ENCODE measurements at regions not wholly inside any gene's neighbourhood (a gene's known extent, or its start where the extent isn't known, plus 50 kb on each side); places are given as distances from the start of the nearest gene placed in this dataset.

- no peak for DNase-seq (ENCODE audit: low spot score)
These were observed 414.6 kb upstream of the PDE3A start for GRCh38 chr12:19953734-19954133.

GRCh38 chr12:19954163-19954562 is 414.2 kb upstream of the PDE3A start:
- DNase-seq (ENCODE audit: low spot score) = no peak

- DNase-seq (ENCODE audit: low spot score) = no peak
These were observed 410.8 kb upstream of the PDE3A start for GRCh38 chr12:19957308-19958125.

GRCh38 chr12:19958389-19958788 is 409.9 kb upstream of the PDE3A start:
- no peak for DNase-seq (ENCODE audit: low spot score)

- DNase-seq (ENCODE audit: low spot score) = no peak
These were observed 409.0 kb upstream of the PDE3A start for GRCh38 chr12:19959353-19959752.

GRCh38 chr12:19960527-19960926 is 407.8 kb upstream of the PDE3A start:
- DNase-seq (ENCODE audit: low spot score) = no peak

GRCh38 chr12:19962192-19962591 is 406.1 kb upstream of the PDE3A start:
- DNase-seq (ENCODE audit: low spot score) = no peak

GRCh38 chr12:19963972-19964371 is 404.4 kb upstream of the PDE3A start:
- no peak for DNase-seq (ENCODE audit: low spot score)

- no peak for DNase-seq (ENCODE audit: low spot score)
These were observed 403.8 kb upstream of the PDE3A start for GRCh38 chr12:19964549-19964948.

- no peak for DNase-seq (ENCODE audit: low spot score)
These were observed 402.9 kb upstream of the PDE3A start for GRCh38 chr12:19965196-19966038.

GRCh38 chr12:19967001-19967400 is 401.3 kb upstream of the PDE3A start:
- no peak for DNase-seq (ENCODE audit: low spot score)

GRCh38 chr12:19967431-19967830 is 400.9 kb upstream of the PDE3A start:
- peak; percentile 57 for DNase-seq (ENCODE audit: low spot score)

- DNase-seq (ENCODE audit: low spot score) = no peak
These were observed 398.2 kb upstream of the PDE3A start for GRCh38 chr12:19970116-19970515.

- no peak for DNase-seq (ENCODE audit: low spot score)
These were observed 397.5 kb upstream of the PDE3A start for GRCh38 chr12:19970821-19971220.

- no peak for DNase-seq (ENCODE audit: low spot score)
These were observed 396.7 kb upstream of the PDE3A start for GRCh38 chr12:19971361-19972280.

GRCh38 chr12:19972325-19973288 is 395.7 kb upstream of the PDE3A start:
- no peak for DNase-seq (ENCODE audit: low spot score)

GRCh38 chr12:19978193-19978592 is 390.1 kb upstream of the PDE3A start:
- DNase-seq (ENCODE audit: low spot score) = no peak

GRCh38 chr12:19979584-19979983 is 388.8 kb upstream of the PDE3A start:
- no peak for DNase-seq (ENCODE audit: low spot score)

GRCh38 chr12:19981944-19982343 is 386.4 kb upstream of the PDE3A start:
- DNase-seq (ENCODE audit: low spot score) = no peak

GRCh38 chr12:19988001-19988400 is 380.3 kb upstream of the PDE3A start:
- DNase-seq (ENCODE audit: low spot score) = no peak

- no peak for DNase-seq (ENCODE audit: low spot score)
These were observed 379.9 kb upstream of the PDE3A start for GRCh38 chr12:19988459-19988873.
